GM21825 (cell line): ENCODE measurements at regions not wholly inside any gene's neighbourhood (a gene's known extent, or its start where the extent isn't known, plus 50 kb on each side); places are given as distances from the start of the nearest gene placed in this dataset.
"Not testable (repeated sequence)": the region's sequence is repeated elsewhere in the genome, so short reads cannot be mapped to it uniquely, and the experiment has no call there.

ENCODE experiments used
- ATAC-seq: cut with Tn5 transposase; IDR thresholded peaks from one replicate; pipeline ENCODE4 v1.9.1; 2021; ENCODE audit warnings: mild to moderate bottlenecking, moderate library complexity; ENCODE audit not compliant: unreplicated experiment

- no peak for ATAC-seq
Measured at GRCh38 chr10:71015674-71016073, 127.3 kb upstream of the PCBD1 start.

GRCh38 chr10:71020061-71020460, 131.7 kb upstream of the PCBD1 start:
- not testable (repeated sequence) for ATAC-seq

- no peak for ATAC-seq
Measured at GRCh38 chr10:71021402-71021801, 133.0 kb upstream of the PCBD1 start.

GRCh38 chr10:71023704-71024283, 135.4 kb upstream of the PCBD1 start:
- ATAC-seq, result no peak

GRCh38 chr10:71024490-71024889, 136.1 kb upstream of the PCBD1 start:
- no peak for ATAC-seq

GRCh38 chr10:71025535-71025934, 137.2 kb upstream of the PCBD1 start:
- ATAC-seq, result no peak

GRCh38 chr10:71028066-71028465, 139.7 kb upstream of the PCBD1 start:
- no peak for ATAC-seq

- no peak for ATAC-seq
Measured at GRCh38 chr10:71029411-71029892, 141.1 kb upstream of the PCBD1 start.

GRCh38 chr10:71029907-71030306, 141.5 kb upstream of the PCBD1 start:
- ATAC-seq, result no peak

- ATAC-seq, result no peak
Measured at GRCh38 chr10:71031026-71031425, 142.7 kb upstream of the PCBD1 start.

GRCh38 chr10:71031603-71032002, 143.2 kb upstream of the PCBD1 start:
- ATAC-seq, result no peak

- ATAC-seq, result no peak
Measured at GRCh38 chr10:71032887-71033286, 144.5 kb upstream of the PCBD1 start.

- no peak for ATAC-seq
Measured at GRCh38 chr10:71033396-71033980, 145.1 kb upstream of the PCBD1 start.

GRCh38 chr10:71035511-71036296, 147.3 kb upstream of the PCBD1 start:
- ATAC-seq, result no peak

GRCh38 chr10:71036297-71036966, 148.1 kb upstream of the PCBD1 start:
- ATAC-seq, result no peak

GRCh38 chr10:71038091-71038633, 149.8 kb upstream of the PCBD1 start:
- ATAC-seq, result no peak

- no peak for ATAC-seq
Measured at GRCh38 chr10:71038921-71039320, 150.6 kb upstream of the PCBD1 start.

- ATAC-seq, result no peak
Measured at GRCh38 chr10:71039551-71039950, 151.2 kb upstream of the PCBD1 start.

- ATAC-seq, result no peak
Measured at GRCh38 chr10:71040343-71040742, 152.0 kb upstream of the PCBD1 start.

- ATAC-seq, result no peak
Measured at GRCh38 chr10:71040846-71041605, 152.7 kb upstream of the PCBD1 start.

GRCh38 chr10:71042216-71042615, 153.9 kb upstream of the PCBD1 start:
- no peak for ATAC-seq
